ENCODE measurements at regions not wholly inside any gene's neighbourhood (a gene's known extent, or its start where the extent isn't known, plus 50 kb on each side); places are given as distances from the start of the nearest gene placed in this dataset.

- DNase-seq (ENCODE audit: low read depth): no peak
These were observed 105.1 kb downstream of the TRAPPC11 start for GRCh38 chr4:183763990-183764754.

- DNase-seq (ENCODE audit: low read depth): no peak
These were observed 106.3 kb downstream of the TRAPPC11 start for GRCh38 chr4:183765251-183765911.

GRCh38 chr4:183766140-183766539 lies 107.0 kb downstream of the TRAPPC11 start:
- no peak for DNase-seq (ENCODE audit: low read depth)

GRCh38 chr4:183770906-183771305 lies 111.8 kb downstream of the TRAPPC11 start:
- DNase-seq (ENCODE audit: low read depth): no peak

GRCh38 chr4:183772361-183772760 lies 113.3 kb downstream of the TRAPPC11 start:
- DNase-seq (ENCODE audit: low read depth): no peak

- no peak for DNase-seq (ENCODE audit: low read depth)
These were observed 114.7 kb downstream of the TRAPPC11 start for GRCh38 chr4:183773790-183774189.

GRCh38 chr4:183783306-183783705 lies 121.8 kb upstream of the STOX2 start:
- DNase-seq (ENCODE audit: low read depth): no peak

- peak; percentile 17 for DNase-seq (ENCODE audit: low read depth)
These were observed 121.0 kb upstream of the STOX2 start for GRCh38 chr4:183783991-183784553.

GRCh38 chr4:183788308-183788905 lies 116.7 kb upstream of the STOX2 start:
- DNase-seq (ENCODE audit: low read depth): no peak

- no peak for DNase-seq (ENCODE audit: low read depth)
These were observed 115.5 kb upstream of the STOX2 start for GRCh38 chr4:183789657-183790056.

GRCh38 chr4:183790661-183791060 lies 114.4 kb upstream of the STOX2 start:
- no peak for DNase-seq (ENCODE audit: low read depth)

GRCh38 chr4:183797011-183797444 lies 108.1 kb upstream of the STOX2 start:
- no peak for DNase-seq (ENCODE audit: low read depth)

- DNase-seq (ENCODE audit: low read depth): no peak
These were observed 107.4 kb upstream of the STOX2 start for GRCh38 chr4:183797445-183798300.

GRCh38 chr4:183798301-183799253 lies 106.5 kb upstream of the STOX2 start:
- no peak for DNase-seq (ENCODE audit: low read depth)

GRCh38 chr4:183801457-183802165 lies 103.5 kb upstream of the STOX2 start:
- no peak for DNase-seq (ENCODE audit: low read depth)

GRCh38 chr4:183806341-183806740 lies 98.8 kb upstream of the STOX2 start:
- no peak for DNase-seq (ENCODE audit: low read depth)

GRCh38 chr4:183807420-183808096 lies 97.5 kb upstream of the STOX2 start:
- no peak for DNase-seq (ENCODE audit: low read depth)

- DNase-seq (ENCODE audit: low read depth): no peak
These were observed 97.0 kb upstream of the STOX2 start for GRCh38 chr4:183808097-183808456.

- DNase-seq (ENCODE audit: low read depth): no peak
These were observed 92.5 kb upstream of the STOX2 start for GRCh38 chr4:183812567-183812966.

Data from LHCN-M2 (cell line).